SW 1271 (cell line): ENCODE measurements at regions not wholly inside any gene's neighbourhood (a gene's known extent, or its start where the extent isn't known, plus 50 kb on each side); places are given as distances from the start of the nearest gene placed in this dataset.
"Not testable (repeated sequence)": the region's sequence is repeated elsewhere in the genome, so short reads cannot be mapped to it uniquely, and the experiment has no call there.

Experiments used
- DNase-seq, 2 experiments: peaks; one replicate each; lab custom pipeline; 2025; lab: John Stamatoyannopoulos, UW

- no peak for DNase-seq
These were observed 276.5 kb upstream of the XYLT1 start for GRCh38 chr16:17747081-17747756.

DNA sequence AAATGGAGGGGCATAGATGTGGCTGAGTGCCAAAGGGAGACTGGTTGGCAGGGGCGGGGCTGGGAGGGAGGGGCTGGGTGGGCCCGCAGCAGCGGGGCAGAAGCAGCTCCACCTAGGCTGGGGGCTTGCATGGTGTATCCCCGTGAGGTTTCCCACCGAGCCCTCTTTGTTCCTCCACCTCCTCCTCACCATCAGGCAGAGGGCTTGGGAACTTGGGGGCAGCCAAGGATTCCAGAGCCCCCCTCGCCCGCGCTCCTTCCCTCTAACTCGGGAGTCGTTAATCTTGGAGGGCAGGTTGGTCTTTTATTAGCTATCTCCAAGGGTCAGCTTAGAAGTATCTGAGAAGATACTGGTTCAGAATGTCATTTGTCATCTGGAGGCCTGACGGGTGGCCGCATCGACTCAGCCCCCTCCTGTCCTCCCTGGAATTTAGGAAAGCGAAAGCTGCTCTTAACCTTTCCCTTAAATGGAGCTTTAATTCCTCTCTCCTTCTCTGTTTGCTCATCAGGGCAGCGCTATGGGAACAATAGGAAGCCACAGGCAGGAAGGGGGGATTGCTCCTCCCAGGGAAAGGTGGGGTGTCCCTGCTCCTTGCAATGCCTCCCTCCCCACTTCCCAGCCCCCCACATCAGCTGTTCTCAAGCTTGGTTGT is 274.3 kb upstream of the XYLT1 start:
- no peak for DNase-seq

DNA sequence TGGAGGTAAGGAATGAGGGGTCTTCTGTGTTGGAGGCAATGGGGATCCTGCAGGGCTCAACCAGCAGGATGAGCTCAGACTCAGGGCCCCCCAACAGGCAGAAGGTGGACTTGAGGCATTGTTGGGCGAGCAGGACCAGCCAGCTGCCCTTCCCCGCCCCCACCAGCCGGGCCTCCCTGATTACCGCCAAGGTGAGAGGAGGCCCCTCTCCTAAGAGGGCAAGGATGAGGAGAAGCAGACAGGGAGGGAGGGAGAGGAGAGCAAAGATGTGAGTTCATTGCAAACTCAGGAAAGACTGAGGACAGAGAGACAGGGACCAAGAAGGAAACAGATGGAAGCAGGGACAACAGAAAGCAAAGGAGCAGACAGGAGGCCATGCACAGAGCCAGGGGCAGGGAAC is 272.8 kb upstream of the XYLT1 start:
- DNase-seq = no peak

DNA sequence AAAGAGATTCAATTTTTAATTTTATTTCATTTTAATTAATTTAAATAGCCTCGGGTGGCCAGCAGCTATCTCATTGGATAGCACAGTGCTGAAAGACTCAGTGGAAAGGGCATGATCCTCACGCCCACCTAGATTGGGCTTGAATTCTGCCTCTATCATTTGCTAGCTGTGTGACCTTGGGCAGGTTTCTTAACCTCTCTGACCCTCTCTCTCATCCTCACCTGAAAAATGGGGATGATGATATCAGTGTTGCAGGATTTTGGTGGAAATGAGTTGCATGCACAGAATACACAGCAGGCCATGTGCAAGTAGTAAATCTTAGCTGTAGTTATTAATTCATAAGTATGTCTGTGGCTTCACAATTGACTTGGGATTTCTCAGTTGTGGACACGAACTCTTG is 272.4 kb upstream of the XYLT1 start:
- no peak for DNase-seq

GRCh38 chr16:17735099-17735498 is 264.3 kb upstream of the XYLT1 start:
- not testable (repeated sequence) for DNase-seq

GRCh38 chr16:17729820-17730219 is 259.1 kb upstream of the XYLT1 start:
- no peak for DNase-seq

DNA sequence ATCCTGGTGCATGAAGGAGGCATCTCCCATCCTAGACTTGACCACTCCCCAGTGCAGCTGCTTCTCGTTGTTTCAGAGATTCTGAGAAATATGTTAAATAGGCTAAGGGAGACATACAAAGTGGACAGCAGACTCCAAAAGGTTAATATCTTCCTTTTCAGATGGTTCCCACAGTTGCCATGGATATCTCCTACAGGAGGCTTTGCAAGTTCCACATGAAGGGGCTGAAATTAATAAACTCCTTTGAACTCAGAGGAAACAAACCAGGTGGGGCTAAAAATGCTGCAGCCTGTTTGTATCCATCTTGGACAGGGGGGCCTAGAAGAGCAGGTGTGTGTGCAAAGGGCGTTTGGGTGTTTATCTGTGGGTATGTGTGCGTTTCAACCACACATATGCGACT is 257.4 kb upstream of the XYLT1 start:
- no peak for DNase-seq

DNA sequence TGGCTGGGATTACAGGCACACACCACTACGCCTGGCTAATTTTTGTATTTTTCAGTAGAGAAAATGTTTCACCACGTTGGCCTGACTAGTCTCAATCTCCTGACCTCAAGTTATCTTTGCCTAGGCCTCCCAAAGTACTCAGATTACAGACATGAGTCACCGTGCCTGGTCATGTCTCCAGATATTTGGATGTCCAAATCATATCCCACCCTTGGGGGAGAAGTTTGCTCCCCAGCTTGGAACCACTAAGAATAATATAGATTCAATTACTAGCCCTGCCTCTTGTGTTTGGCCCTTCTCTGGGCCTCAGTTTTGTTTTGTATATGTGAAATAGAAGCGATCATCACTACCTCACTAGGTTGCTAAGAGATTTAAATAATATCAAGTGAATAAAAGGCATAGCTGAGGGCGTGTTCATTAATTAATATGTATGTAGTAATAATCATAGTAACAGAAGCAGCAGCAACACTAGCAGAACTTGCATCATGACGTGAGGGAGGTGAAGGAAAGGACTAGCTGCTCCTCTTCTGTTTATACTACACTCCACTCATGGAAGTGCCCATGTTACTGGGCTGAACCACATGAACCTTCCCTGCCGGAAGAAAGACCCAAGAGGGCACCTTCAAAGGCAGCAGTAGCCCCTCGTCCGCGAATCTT is 253.6 kb upstream of the XYLT1 start:
- DNase-seq = no peak

GRCh38 chr16:17723531-17724134 is 252.9 kb upstream of the XYLT1 start:
- no peak for DNase-seq

DNA sequence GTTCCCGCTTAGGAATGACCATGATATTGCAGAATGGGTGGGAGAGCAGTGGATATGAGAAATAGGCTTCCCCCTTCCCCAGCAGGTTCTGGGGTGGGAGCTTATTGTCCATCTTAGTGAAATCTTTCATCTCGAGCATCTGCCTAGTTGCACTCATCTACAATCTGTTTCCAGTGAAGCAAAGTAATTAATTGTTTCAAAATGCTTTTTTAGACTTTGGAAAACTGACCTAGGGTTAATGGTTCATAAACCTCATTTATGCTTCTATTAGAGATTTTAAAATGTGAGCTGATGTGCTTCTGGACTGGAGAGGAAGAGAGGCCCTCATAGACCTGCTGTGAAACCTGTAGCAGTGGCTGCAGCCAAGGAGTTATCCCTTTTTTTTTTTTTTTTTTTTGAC is 247.7 kb upstream of the XYLT1 start:
- no peak for DNase-seq

GRCh38 chr16:17705847-17706246 is 235.1 kb upstream of the XYLT1 start:
- no peak for DNase-seq

DNA sequence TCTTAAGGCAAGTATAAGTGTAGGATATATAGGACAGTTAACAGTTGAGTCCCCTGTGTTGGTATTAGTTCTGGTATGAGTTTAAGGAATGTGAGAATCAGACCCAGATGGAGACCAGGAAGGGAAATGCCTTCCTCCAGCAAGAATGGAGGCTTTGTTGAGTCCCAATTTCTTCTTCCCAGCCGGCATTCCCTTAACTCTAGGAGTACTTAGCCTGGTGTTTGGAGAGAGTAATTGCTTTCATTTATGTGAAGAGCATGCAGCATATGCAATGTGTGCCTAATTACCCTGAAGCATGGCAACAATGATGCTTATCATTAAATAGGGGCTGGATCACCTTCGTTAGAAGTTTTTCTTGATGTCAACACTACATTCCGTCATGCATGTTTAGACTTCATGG is 225.9 kb upstream of the XYLT1 start:
- no peak for DNase-seq

DNA sequence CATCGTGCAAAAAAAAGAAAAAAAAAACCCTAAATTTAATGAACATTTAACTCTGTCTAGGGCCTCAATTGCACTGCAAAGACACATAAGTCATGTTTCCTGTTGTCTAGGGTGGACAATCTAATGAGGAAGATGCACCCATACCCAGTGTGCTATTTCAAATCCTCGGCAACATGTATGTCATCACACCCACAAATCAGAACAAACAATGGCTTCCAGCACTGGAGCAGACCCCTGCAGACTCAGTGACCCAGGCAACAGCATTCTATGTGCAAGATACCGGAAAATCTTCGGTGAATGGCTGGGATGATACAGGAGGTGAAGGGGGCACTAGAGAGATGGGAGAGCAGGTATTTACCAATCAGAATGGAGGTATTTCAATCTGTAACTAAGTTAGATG is 221.7 kb upstream of the XYLT1 start:
- DNase-seq = no peak

- DNase-seq = no peak
These were observed 221.1 kb upstream of the XYLT1 start for GRCh38 chr16:17691899-17692176.

DNA sequence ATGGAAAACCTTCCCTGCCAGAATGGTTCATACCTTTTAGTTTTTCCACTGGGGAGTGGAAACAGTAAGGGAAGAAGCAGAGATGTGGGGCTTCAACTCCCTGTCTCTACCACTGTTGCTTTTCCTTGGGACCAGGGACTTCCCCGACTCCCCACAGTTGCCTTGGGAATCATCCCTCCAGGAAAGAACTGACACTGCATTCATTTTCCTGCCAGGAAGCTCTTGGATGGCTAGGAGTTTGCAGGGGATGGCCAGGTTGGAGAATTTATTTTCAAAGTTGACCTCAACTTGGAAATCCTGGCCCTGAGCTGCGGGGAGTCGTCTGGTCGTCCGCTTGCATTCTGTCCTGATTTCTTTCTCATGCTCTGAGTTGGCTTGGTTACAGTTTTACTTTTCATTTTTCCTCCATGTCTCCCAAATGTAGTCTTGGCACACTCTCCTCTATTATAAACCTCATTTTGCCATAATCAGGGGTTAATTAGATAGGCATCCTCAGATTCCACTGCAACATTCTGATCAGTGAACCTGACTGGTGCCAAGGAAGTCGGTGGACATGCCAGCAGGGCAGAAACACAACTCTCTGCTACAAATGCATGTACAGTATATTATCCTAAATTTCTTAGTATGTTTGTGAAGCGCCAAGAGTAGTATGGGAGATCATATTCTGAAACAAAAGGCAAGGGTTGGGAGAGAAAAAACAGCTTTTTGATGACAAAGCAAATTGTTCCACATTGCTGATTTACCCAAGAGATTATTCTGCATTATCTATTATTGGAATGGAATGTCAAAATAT is 220.5 kb upstream of the XYLT1 start:
- no peak for DNase-seq

GRCh38 chr16:17685447-17685846 is 214.7 kb upstream of the XYLT1 start:
- DNase-seq = no peak

- DNase-seq = no peak
These were observed 212.5 kb upstream of the XYLT1 start for GRCh38 chr16:17683281-17683680.

DNA sequence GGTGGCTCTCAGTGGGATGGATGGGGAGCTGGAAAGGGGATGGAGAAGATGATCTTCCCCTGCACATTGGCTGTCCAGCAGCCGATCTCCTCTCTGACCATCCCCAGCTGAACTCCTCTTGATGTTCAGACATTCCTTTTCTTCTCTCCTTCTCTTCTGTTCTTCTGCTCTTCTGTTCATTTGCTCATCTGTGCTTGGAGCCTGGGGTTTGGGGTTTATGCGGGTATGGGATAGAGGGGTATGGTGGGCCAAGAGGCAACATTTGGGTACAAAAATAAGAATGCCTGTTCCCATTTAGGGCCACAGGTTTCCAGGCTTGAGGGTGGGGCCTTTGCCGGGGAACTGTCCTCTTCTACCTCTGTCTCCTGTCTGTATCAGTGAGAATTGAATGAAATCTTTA is 205.4 kb upstream of the XYLT1 start:
- no peak for DNase-seq

- no peak for DNase-seq
These were observed 197.6 kb upstream of the XYLT1 start for GRCh38 chr16:17668386-17668785.

DNA sequence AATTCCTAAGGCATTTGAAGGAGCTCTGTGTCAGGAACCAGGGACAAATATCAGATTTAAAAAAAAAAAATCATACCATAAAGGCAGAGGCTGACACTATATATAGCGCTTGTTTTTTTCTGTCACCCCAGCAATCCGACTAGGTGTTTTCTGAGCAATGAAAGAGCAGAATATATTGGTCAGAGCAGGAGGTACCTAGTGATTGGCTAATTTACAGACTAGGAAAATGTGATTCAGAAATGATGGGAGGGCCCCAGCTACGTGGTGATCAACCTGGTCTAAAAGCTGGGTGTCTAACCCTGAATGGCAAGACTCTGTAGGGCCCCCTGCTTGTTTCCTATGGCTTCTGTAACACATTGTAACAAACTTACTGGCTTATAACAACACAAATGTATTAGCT is 195.5 kb upstream of the XYLT1 start:
- DNase-seq = no peak

DNA sequence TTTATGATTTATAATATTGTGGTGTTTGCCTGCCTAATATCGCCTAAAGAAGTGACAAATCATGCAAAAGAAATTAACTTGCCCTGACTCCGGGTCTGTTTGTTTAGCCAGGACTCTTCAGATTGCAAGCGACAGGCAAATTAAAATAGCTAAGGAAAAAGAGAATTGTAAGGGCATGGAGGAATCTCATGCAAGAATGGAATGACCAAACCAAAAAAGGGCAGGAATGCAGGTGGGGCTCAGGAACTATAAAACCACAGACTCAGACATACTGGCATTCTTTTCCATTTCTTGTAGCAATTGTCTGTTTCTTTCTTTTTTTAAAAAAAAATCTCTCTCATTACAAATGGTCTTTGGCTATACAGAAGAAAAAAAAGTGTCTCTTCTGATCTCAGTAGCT is 188.1 kb upstream of the XYLT1 start:
- DNase-seq = no peak

DNA sequence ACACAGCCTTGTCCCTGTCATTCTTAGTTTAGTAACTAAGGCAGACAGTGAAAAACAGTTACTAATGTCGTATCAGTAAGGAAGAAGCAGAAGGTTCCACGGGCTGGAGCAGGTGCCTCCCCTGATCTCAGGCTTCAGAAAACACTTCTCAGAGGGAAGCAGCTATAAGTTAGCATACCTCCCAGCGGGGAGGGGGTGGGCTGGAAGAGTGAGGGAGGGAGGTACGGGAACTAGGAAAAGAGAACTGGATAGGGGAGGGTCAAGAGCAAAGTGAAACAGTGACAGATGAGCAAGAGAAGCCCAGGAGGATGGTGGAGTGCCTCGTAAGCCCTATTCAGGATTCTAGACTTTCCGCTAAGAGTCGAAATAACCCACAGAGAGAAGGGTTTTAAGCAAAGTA is 186.3 kb upstream of the XYLT1 start:
- DNase-seq = no peak

GRCh38 chr16:17654571-17654970 is 183.8 kb upstream of the XYLT1 start:
- DNase-seq = no peak
